ENCODE measurements at regions not wholly inside any gene's neighbourhood (a gene's known extent, or its start where the extent isn't known, plus 50 kb on each side); places are given as distances from the start of the nearest gene placed in this dataset.

DNA sequence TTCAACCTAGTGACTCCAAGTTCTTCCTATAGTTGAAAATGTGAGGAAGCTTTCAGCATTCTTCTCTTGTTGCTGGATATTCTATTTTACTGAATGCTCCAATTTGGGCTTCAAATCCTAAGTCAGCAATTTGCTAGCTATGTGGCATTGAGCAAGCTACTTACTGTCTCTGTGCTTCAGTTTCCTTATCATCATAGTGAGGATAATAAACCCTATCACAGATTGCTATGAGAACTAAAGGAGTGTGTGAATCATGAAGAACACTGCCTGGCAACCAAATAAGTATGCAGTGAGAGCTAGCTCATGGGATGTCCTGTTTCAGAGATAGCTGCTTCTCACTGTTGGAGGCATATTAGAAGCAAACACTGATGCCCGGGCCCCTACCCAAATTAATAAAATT lies 163.8 kb upstream of the CDIN1 start:
- H3K79me2 ChIP-seq (ENCODE audit: low read depth), result no peaks in the 10 kb centered on the region
- no peaks in the 10 kb centered on the region for H3K36me3 ChIP-seq (ENCODE audit: low read depth)
- H3K9me2 ChIP-seq (ENCODE audit: insufficient read depth), result no peaks in the 10 kb centered on the region
- CTCF ChIA-PET, result no interaction called here
- intact Hi-C loops (cut with micrococcal nuclease; ENCODE audit: unreplicated experiment), result no loop called here
- no peak overlapping the region for H3K4me3 ChIP-seq
- H3K4me1 ChIP-seq (replicated peaks; ENCODE audit: insufficient read depth), result no peaks in the 10 kb centered on the region
- no peak for TF ChIP-seq EZH2 (IDR thresholded peaks at IDR 0.05; ENCODE audit: low read depth)
- TF ChIP-seq, protein P1, sequence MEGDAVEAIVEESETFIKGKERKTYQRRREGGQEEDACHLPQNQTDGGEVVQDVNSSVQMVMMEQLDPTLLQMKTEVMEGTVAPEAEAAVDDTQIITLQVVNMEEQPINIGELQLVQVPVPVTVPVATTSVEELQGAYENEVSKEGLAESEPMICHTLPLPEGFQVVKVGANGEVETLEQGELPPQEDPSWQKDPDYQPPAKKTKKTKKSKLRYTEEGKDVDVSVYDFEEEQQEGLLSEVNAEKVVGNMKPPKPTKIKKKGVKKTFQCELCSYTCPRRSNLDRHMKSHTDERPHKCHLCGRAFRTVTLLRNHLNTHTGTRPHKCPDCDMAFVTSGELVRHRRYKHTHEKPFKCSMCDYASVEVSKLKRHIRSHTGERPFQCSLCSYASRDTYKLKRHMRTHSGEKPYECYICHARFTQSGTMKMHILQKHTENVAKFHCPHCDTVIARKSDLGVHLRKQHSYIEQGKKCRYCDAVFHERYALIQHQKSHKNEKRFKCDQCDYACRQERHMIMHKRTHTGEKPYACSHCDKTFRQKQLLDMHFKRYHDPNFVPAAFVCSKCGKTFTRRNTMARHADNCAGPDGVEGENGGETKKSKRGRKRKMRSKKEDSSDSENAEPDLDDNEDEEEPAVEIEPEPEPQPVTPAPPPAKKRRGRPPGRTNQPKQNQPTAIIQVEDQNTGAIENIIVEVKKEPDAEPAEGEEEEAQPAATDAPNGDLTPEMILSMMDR (conservative IDR thresholded peaks at IDR 0.05), result no peak
- DNase-seq, result no peak
- BruUV-seq (replicated peaks), result no TSS peak
- H3K4me2 ChIP-seq, result no peak overlapping the region
- POLR2A ChIA-PET (ENCODE audit: unreplicated experiment), result no interaction called here
- no peaks in the 10 kb centered on the region for H3F3A ChIP-seq (ENCODE audit: insufficient read depth, low read depth)
- no peaks in the 10 kb centered on the region for H3K27me3 ChIP-seq (ENCODE audit: insufficient read depth, low read depth)
- H3K27ac ChIP-seq, result no peak overlapping the region
- H4K20me1 ChIP-seq (ENCODE audit: insufficient read depth), result no peaks in the 10 kb centered on the region
- H2AFZ ChIP-seq, result no peak overlapping the region
- H3K9me3 ChIP-seq (ENCODE audit: insufficient read depth, low read depth), result no peaks in the 10 kb centered on the region

- Histone ChIP-seq H3F3A (ENCODE audit: insufficient read depth, low read depth) (peaks cover 8% of the 10 kb centered on the region; the same call in 1 of the 2 replicates), H3K27ac (no peak overlapping the region), H3K27me3 (ENCODE audit: insufficient read depth, low read depth) (no peaks in the 10 kb centered on the region), H3K9me3 (ENCODE audit: insufficient read depth, low read depth) (no peaks in the 10 kb centered on the region; the same call in 1 of the 2 replicates), H3K4me3 (no peak overlapping the region), H4K20me1 (ENCODE audit: insufficient read depth) (no peaks in the 10 kb centered on the region), H3K36me3 (ENCODE audit: low read depth) (no peaks in the 10 kb centered on the region), H3K4me2 (no peak overlapping the region), H3K4me1 (replicated peaks; ENCODE audit: insufficient read depth) (peaks cover 6% of the 10 kb centered on the region), H3K9me2 (ENCODE audit: insufficient read depth) (no peaks in the 10 kb centered on the region), H3K79me2 (ENCODE audit: low read depth) (no peaks in the 10 kb centered on the region), H2AFZ (no peak overlapping the region)
- ChIA-PET POLR2A (ENCODE audit: unreplicated experiment) (no interaction called here), CTCF (no interaction called here)
- DNase-seq, result no peak
- no peak for TF ChIP-seq EZH2 (IDR thresholded peaks at IDR 0.05; ENCODE audit: low read depth)
- TF ChIP-seq, protein P1 (conservative IDR thresholded peaks at IDR 0.05), result no peak
- no TSS peak for BruUV-seq (replicated peaks)
- intact Hi-C loops (cut with micrococcal nuclease; ENCODE audit: unreplicated experiment), result no loop called here
Measured at GRCh38 chr15:36422631-36423030, 156.8 kb upstream of the CDIN1 start.

DNA sequence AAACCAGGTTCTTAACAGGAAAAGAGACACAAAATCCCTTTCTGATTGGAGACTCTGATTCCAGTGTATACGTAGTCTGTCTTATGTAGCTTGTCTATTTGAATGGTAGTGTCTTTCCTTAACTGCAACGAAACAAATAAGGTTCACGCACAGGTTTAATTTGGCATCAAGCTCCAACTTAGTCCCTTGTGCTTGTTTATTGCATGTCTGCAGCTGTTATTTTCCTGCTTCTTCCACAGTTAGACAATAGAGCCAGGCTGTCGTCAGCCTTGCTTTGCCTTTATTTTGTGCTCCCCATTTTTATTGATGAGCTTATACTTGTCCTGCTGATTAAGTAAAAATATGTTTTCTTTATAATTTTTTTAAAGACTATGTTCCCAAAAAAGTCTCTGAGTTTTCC lies 152.7 kb upstream of the CDIN1 start:
- POLR2A ChIA-PET (ENCODE audit: unreplicated experiment), result no interaction called here
- Histone ChIP-seq H3K4me2 (no peak overlapping the region), H3K36me3 (ENCODE audit: low read depth) (no peaks in the 10 kb centered on the region), H3F3A (ENCODE audit: insufficient read depth, low read depth) (peaks cover 24% of the 10 kb centered on the region), H3K79me2 (ENCODE audit: low read depth) (no peaks in the 10 kb centered on the region), H3K4me3 (no peak overlapping the region), H3K9me3 (ENCODE audit: insufficient read depth, low read depth) (peaks cover 10% of the 10 kb centered on the region; the same call in 1 of the 2 replicates), H3K27me3 (ENCODE audit: insufficient read depth, low read depth) (no peaks in the 10 kb centered on the region), H3K4me1 (replicated peaks; ENCODE audit: insufficient read depth) (peaks cover 22% of the 10 kb centered on the region), H2AFZ (no peak overlapping the region), H3K9me2 (ENCODE audit: insufficient read depth) (no peaks in the 10 kb centered on the region), H4K20me1 (ENCODE audit: insufficient read depth) (no peaks in the 10 kb centered on the region), H3K27ac (peak overlapping the region; percentile 95)
- CTCF ChIA-PET, result no interaction called here
- no TSS peak for BruUV-seq (replicated peaks)
- intact Hi-C loops (cut with micrococcal nuclease; ENCODE audit: unreplicated experiment), result no loop called here
- TF ChIP-seq, protein P1 (conservative IDR thresholded peaks at IDR 0.05), result no peak
- TF ChIP-seq EZH2 (IDR thresholded peaks at IDR 0.05; ENCODE audit: low read depth), result no peak
- no peak for DNase-seq

All from PC-9 (cell line).